Neural progenitor cell (in vitro differentiated cells): ENCODE measurements at regions not wholly inside any gene's neighbourhood (a gene's known extent, or its start where the extent isn't known, plus 50 kb on each side); places are given as distances from the start of the nearest gene placed in this dataset.

Experiments
- CTCF ChIP-seq: fragments of 200-600 bp; sonication (generic); IDR thresholded peaks from 2 replicates; pipeline ENCODE4 v1.5.1; 2017; ENCODE audit warnings: antibody characterized with exemption, mild to moderate bottlenecking
- EZH2 ChIP-seq: fragments of 200-600 bp; sonication (generic); IDR thresholded peaks from 2 replicates; pipeline ENCODE4 v1.6.1; 2017; ENCODE audit warnings: antibody characterized with exemption, mild to moderate bottlenecking, moderate library complexity
- EZH2phosphoT487 ChIP-seq: fragments of 200-600 bp; sonication (generic); IDR thresholded peaks from 2 replicates; pipeline ENCODE4 v1.6.1; 2017; ENCODE audit warnings: antibody characterized with exemption

DNA sequence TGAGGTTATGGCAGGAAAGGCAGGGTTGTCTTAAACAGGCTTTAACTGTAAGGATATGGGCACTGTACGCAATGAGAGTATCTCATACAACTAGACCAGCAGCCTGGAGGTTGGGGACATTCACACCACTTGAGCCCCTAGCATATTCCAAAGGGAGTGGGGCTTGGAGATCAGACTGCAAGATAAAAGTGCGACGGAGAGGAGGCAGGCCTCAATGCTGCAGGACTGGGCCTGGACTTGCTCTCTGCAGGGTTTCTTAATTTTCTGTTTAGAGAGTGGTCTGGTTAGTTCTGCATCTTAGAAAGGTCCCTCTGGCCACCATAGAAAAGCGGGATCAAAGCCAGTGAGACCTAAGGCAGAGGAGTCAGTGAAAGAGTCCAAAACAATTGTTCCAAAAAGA, 357.7 kb upstream of the NR2F2 start:
- TF ChIP-seq CTCF (no peak), EZH2phosphoT487 (no peak), EZH2 (no peak)
